GM19463 (cell line): ENCODE measurements at regions not wholly inside any gene's neighbourhood (a gene's known extent, or its start where the extent isn't known, plus 50 kb on each side); places are given as distances from the start of the nearest gene placed in this dataset.
"Not testable (repeated sequence)": the region's sequence is repeated elsewhere in the genome, so short reads cannot be mapped to it uniquely, and the experiment has no call there.

Experiments used
- ATAC-seq: cut with Tn5 transposase; IDR thresholded peaks from one replicate; pipeline ENCODE4 v1.9.1; 2021; ENCODE audit warnings: mild to moderate bottlenecking, moderate library complexity; ENCODE audit not compliant: unreplicated experiment

DNA sequence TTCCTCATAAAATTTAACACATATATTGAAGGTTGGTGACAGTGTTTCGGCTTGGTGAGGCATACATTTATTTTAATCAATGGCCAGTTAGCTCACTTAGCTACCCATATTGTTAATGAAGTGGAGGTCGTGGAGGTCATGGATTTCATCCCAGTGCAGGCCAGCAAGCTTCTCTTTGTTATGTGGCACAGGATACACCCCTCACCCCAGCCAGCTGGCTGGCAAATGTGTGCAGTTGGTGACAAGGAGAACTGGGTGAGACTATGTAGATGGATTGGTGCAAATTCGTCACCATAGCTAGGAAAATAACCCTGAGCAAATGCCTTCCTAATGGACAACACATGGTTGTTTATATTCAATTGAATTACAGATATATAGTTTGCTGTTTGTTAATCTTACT lies 50.5 kb upstream of the FOXP2 start:
- ATAC-seq = no peak

DNA sequence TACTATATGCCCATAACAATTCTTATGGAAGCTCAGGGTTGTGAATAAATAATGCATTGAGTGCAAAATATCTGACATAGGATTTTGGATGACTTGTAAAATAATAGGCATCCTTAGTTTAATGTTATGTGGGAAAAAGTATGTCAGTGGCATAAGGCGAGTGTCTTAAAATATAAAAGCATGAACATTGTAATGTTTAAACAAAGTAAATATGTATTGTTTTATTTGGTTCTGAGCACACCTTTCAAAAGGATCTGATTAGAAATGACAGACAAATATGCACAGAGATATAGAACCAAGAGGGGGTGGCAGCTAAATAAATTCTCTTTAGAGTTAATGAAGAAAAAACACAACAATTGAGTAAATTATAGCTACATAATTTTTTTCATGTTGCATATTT lies 51.3 kb upstream of the FOXP2 start:
- no peak for ATAC-seq

DNA sequence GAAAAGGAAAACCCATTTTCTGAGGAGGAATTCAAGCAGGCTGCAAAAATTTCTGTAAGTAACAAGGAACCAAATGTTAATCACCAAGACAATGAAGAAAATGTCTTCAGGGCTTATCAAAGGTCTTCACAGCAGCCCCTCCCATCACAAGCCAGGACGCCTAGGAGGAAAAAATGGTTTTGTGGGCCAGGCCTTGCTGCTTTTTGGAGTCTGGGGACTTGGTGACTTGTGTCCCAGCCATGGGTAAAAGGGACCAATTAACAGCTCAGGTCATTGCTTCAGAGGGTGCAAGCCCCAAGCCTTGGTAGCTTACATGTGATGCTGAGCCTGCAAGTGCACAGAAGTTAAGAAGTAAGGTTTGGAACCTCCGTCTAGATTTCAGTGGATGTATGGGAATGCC lies 55.7 kb upstream of the FOXP2 start:
- ATAC-seq = no peak

- no peak for ATAC-seq
Observed at GRCh38 chr7:114356133-114356532, 58.5 kb upstream of the FOXP2 start.

GRCh38 chr7:114354306-114354705 lies 60.3 kb upstream of the FOXP2 start:
- ATAC-seq = no peak

GRCh38 chr7:114345494-114345893 lies 69.1 kb upstream of the FOXP2 start:
- no peak for ATAC-seq

DNA sequence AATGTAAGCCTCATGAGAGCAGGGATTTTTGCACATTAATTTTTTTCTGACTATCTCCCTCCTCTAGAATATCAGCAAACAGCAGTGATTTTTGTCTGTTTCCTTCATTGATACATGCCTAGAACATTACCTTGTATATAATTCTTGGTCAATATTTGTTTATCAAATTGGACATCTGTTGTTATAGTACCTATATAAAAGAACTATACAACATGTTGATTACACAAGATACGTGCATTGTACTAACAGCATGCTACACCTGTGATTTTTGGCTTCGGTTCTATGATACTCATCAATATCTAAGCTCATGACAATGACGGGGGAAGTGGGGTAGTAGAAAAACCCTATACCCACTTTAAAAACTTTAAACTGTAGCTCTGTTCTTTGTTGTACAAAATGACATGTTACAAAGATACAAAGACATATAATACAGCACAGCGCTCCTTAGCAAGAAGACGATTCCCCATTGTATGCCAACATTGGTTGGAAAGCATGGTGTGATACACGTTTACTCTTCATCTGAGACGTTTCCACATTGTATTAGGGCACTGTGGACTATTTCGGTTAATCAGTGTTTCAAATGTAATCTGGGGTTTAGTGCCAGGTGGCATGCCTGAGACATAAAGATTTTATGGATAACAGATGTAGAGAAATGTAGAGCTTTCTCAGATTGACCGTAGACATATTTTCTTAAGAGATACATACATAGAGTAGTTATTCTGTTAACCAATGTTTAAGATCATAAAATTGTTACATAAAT lies 70.5 kb upstream of the FOXP2 start:
- no peak for ATAC-seq

DNA sequence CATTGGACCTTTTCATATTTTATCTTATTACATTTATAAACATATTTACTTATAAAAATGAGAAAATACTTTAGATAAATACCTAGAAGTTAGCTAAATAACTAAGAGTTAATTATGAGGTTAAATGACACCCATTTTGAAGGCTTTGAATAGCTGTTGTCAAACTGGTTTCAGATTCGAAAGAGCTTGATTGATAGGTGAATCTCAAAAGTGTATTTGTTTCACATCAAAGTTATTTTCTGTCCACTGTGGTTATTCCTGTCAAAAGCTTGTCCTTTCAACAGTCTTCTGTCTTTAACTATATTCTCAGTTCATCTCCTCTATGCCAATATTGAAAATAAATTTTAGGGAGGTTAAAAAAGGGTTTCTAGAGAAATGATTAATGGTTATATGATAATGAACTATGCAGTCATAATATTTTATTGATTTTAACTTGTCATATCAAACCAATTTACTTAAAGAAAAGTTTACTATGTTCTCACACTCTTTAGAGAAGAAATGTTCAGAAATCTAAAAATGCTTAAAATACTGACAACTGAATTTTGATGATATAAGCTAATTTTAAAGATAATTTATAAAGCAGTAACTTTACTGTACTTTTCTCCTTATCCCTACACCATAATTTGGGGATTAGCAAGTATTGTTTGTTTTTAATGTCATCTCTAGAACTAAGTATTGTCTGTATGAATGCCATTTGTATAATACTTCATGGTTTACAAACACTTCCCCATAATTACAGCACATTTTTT lies 72.0 kb upstream of the FOXP2 start:
- ATAC-seq = no peak

DNA sequence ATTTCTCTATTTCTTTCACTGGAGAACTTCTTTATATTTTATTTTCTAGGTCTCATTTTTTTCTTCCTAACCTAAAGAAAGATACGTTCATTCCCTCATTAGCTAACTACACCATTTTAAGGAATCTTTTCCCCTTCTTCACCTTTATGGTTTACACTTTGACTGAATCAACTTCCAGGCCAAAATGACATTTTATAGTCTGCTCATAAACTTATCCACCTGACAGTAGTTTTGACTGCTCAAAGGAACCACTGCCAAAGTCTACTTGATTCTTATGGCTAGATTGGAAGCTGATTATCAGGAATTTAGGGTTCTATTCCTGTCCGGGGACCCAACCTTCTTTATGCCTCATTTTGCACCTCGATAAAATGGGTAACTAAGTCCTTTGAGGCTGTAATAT lies 73.0 kb upstream of the FOXP2 start:
- no peak for ATAC-seq

DNA sequence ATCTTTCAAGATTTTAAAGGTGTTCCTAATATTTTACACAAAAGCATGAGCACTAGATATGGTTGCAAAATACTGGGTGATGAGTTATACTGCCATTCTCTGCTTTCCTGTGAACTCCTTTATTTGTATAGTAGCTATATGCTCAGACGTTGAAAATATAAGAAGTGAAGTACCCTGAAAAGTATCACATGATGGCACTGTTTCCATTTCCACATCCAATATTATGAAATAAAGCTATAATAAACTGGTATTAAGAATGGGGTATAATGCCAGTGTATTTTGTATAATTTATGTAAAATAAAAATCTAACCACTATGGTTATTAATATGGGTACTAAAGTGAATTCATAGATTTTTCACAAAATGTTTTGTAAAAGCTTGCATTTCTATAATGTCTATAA lies 79.6 kb upstream of the FOXP2 start:
- ATAC-seq = no peak

GRCh38 chr7:114329458-114329857 lies 85.2 kb upstream of the FOXP2 start:
- not testable (repeated sequence) for ATAC-seq

- no peak for ATAC-seq
Observed at GRCh38 chr7:114317450-114318098, 97.0 kb upstream of the FOXP2 start.

- no peak for ATAC-seq
Observed at GRCh38 chr7:114312649-114313048, 102.0 kb upstream of the FOXP2 start.

- ATAC-seq = no peak
Observed at GRCh38 chr7:114310345-114311110, 104.1 kb upstream of the FOXP2 start.

DNA sequence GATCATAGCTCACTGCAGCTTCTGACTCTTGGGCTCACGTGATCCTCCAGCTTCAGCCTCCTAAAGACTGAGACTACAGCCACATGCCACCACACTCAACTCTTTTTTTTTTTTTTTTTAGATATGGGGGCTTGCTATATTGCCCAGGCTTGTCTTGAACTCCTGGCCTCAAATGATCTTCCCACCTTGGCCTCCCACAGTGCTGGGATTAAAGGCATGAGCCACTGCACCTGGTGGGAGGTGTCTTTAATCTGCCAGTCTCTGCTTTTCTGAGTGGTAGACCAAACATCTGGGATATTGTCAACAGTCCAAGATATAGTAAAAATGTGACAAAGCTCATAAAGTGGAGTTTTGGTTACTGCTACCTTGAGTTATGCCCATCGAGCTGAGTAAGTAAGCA lies 104.9 kb upstream of the FOXP2 start:
- no peak for ATAC-seq

- no peak for ATAC-seq
Observed at GRCh38 chr7:114303301-114303700, 111.3 kb upstream of the FOXP2 start.

DNA sequence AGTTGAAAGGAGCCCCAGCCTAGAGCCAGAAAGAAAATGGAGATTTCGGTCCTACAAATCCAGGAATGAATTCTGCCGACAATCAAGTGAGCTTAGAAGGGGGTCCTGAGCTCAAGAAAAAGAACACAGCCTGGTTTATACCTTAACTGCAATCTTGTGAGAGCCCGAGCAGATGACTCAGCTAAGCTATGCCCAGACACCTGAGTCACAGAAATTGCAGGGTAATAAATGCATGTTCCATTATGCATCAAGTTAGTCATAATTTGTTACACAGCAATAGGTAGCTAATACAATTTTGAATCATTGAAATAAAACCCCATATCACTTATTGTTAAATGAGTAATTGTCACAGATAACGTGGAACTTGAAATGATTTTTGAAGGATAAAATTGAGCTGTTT lies 111.8 kb upstream of the FOXP2 start:
- ATAC-seq = no peak

DNA sequence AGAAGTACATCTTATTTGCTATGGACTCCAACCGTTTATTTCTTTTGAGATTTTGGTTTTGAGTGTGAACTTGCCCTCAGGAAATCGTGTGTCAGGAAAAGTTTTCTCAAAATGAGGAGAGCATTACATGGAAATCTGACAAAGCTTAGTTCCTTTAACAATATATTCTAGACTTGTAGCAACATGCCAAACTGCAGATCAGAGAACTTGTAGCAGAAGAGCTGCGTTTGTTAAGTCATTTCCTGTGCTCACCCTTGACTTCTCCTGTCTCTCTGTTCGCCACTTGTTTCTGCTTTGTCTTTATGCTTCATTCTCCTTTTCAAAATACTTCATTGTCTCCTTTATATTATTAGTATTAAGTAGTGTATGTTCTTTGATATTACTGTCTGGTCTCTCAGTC lies 116.6 kb upstream of the FOXP2 start:
- no peak for ATAC-seq

- ATAC-seq = no peak
Observed at GRCh38 chr7:114297121-114297520, 117.5 kb upstream of the FOXP2 start.

DNA sequence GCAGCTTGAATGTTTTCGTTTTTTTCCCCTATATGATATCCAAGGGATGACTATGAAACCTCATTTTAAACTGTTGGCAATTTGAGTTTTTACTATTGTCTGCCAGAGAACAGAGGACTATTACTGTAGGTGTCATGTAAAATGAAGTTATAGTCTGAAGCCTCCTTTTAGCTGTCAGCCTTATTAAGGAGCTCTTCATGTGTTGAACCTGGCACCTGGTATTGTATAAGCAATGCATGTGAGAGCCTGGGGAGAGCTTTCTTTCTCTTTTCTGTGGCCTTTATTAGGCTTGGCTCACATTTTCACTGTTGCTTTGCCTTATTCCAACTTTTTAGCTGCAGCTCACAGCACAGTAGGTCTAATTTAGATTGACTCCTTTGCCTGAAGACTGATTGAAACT lies 119.1 kb upstream of the FOXP2 start:
- no peak for ATAC-seq

GRCh38 chr7:114294036-114294435 lies 120.6 kb upstream of the FOXP2 start:
- no peak for ATAC-seq
